Uterus (tissue), 2 donors: ENCODE measurements at regions not wholly inside any gene's neighbourhood (a gene's known extent, or its start where the extent isn't known, plus 50 kb on each side); places are given as distances from the start of the nearest gene placed in this dataset.

Experiments
- POLR2A ChIP-seq, 2 donors: fragments of 450-650 bp; IDR thresholded peaks; one replicate each; pipeline ENCODE4 v1.6.1; 2016; ENCODE audit warnings: antibody characterized with exemption in 2 of 2, mild to moderate bottlenecking in 1 of 2, moderate library complexity in 1 of 2
- TF ChIP-seq, protein P1 (sequence below), 4 experiments: fragments of 200-600 bp in 2 of 4; fragments of 450-650 bp in 2 of 4; sonication (generic) in 2 of 4; IDR thresholded peaks; one replicate each; pipeline ENCODE4 v1.5.1; 2016 to 2019; ENCODE audit warnings: antibody characterized with exemption in 4 of 4, mild to moderate bottlenecking in 2 of 4, moderate library complexity in 1 of 4

DNA sequence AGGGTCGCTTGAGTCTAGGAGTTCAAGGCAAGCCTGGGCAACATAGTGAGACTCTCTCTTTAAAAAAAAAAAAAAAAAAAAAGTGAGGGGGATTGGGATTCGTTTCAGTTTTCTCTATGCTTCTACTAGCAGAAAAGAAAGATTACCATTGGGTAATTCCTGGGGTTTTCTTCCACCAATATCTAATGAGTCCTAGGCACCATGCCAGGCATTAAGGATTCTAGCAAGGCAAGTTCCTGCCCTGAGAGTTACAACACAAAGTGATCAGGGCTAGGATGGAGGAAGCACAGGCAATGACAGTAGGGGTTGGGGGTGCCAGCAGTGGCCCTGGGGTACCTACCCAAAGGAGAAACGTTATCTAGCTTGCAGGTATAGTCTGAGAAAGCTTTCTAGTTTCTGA, 90.8 kb downstream of the PCDH1 start:
- TF ChIP-seq, protein P1, sequence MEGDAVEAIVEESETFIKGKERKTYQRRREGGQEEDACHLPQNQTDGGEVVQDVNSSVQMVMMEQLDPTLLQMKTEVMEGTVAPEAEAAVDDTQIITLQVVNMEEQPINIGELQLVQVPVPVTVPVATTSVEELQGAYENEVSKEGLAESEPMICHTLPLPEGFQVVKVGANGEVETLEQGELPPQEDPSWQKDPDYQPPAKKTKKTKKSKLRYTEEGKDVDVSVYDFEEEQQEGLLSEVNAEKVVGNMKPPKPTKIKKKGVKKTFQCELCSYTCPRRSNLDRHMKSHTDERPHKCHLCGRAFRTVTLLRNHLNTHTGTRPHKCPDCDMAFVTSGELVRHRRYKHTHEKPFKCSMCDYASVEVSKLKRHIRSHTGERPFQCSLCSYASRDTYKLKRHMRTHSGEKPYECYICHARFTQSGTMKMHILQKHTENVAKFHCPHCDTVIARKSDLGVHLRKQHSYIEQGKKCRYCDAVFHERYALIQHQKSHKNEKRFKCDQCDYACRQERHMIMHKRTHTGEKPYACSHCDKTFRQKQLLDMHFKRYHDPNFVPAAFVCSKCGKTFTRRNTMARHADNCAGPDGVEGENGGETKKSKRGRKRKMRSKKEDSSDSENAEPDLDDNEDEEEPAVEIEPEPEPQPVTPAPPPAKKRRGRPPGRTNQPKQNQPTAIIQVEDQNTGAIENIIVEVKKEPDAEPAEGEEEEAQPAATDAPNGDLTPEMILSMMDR (IDR thresholded peaks at IDR 0.05): no peak
- TF ChIP-seq POLR2A (IDR thresholded peaks at IDR 0.05): no peak
